RWPE2 (cell line): ENCODE measurements at regions not wholly inside any gene's neighbourhood (a gene's known extent, or its start where the extent isn't known, plus 50 kb on each side); places are given as distances from the start of the nearest gene placed in this dataset.

Experiments
- ATAC-seq: fragments of 200-7000 bp; cut with Tn5 transposase; 3 replicates; pipeline ENCODE4 v1.9.1; 2021; ENCODE audit warnings: low read depth
- DNase-seq: peaks from one replicate; pipeline ENCODE4 v3.0.0-alpha.2; 2020; ENCODE audit warnings: low spot score
- H3K27ac ChIP-seq: fragments of 450-650 bp; 2 replicates; pipeline ENCODE4 v1.5.1; 2017; ENCODE audit warnings: mild to moderate bottlenecking; ENCODE audit not compliant: poor library complexity, severe bottlenecking
- H3K27me3 ChIP-seq: fragments of 250-450 bp; sonication (Bioruptor Pico); 2 replicates; pipeline ENCODE4 v1.5.1; 2021; ENCODE audit warnings: mild to moderate bottlenecking, moderate library complexity; ENCODE audit not compliant: insufficient read depth, poor library complexity, severe bottlenecking
- H3K36me3 ChIP-seq: fragments of 250-450 bp; sonication (Bioruptor Pico); 2 replicates; pipeline ENCODE4 v1.5.1; 2020; ENCODE audit warnings: low read depth, mild to moderate bottlenecking, moderate library complexity
- H3K4me1 ChIP-seq: fragments of 250-450 bp; sonication (Bioruptor Pico); 2 replicates; pipeline ENCODE4 v1.5.1; 2021; ENCODE audit warnings: mild to moderate bottlenecking, moderate library complexity; ENCODE audit not compliant: insufficient read depth, poor library complexity, severe bottlenecking
- H3K4me3 ChIP-seq: fragments of 250-450 bp; sonication (Bioruptor Pico); 2 replicates; pipeline ENCODE4 v1.5.1; 2021; ENCODE audit warnings: mild to moderate bottlenecking, moderate library complexity; ENCODE audit not compliant: severe bottlenecking
- H3K9me3 ChIP-seq: fragments of 250-450 bp; sonication (Bioruptor Pico); 2 replicates; pipeline ENCODE4 v1.5.1; 2021; ENCODE audit warnings: mild to moderate bottlenecking, moderate library complexity; ENCODE audit not compliant: severe bottlenecking
- CTCF ChIP-seq: fragments of 450-650 bp; IDR thresholded peaks from one replicate; pipeline ENCODE4 v1.5.1; 2017; ENCODE audit warnings: mild to moderate bottlenecking, moderate library complexity; ENCODE audit not compliant: poor library complexity, severe bottlenecking

GRCh38 chr4:81919810-81920209 lies 448.1 kb upstream of the RASGEF1B start:
- Histone ChIP-seq H3K36me3 (no peaks in the 10 kb centered on the region), H3K27ac (no peak overlapping the region), H3K4me3 (no peak overlapping the region), H3K27me3 (no peaks in the 10 kb centered on the region), H3K4me1 (no peaks in the 10 kb centered on the region), H3K9me3 (no peaks in the 10 kb centered on the region)
- no peak for ATAC-seq
- DNase-seq, result no peak
- TF ChIP-seq CTCF, result no peak

- Histone ChIP-seq H3K27me3 (no peaks in the 10 kb centered on the region), H3K27ac (no peak overlapping the region), H3K9me3 (no peaks in the 10 kb centered on the region), H3K4me1 (no peaks in the 10 kb centered on the region), H3K4me3 (no peak overlapping the region), H3K36me3 (no peaks in the 10 kb centered on the region)
- ATAC-seq (peak; percentile 68; the same call in 1 of the 3 replicates), DNase-seq (no peak)
- peak; percentile 30 for TF ChIP-seq CTCF
Observed at GRCh38 chr4:81919223-81919622, 447.5 kb upstream of the RASGEF1B start.

- no peak for DNase-seq
- H3K27ac ChIP-seq, result no peak overlapping the region
- H3K4me3 ChIP-seq, result no peak overlapping the region
- no peak for ATAC-seq
- no peaks in the 10 kb centered on the region for H3K36me3 ChIP-seq
- H3K9me3 ChIP-seq, result no peaks in the 10 kb centered on the region
- H3K4me1 ChIP-seq, result no peaks in the 10 kb centered on the region
- TF ChIP-seq CTCF, result no peak
- no peaks in the 10 kb centered on the region for H3K27me3 ChIP-seq
Observed at GRCh38 chr4:81915430-81915829, 443.7 kb upstream of the RASGEF1B start.

GRCh38 chr4:81914623-81915022 lies 442.9 kb upstream of the RASGEF1B start:
- TF ChIP-seq CTCF, result no peak
- no peak overlapping the region for H3K27ac ChIP-seq
- H3K27me3 ChIP-seq, result no peaks in the 10 kb centered on the region
- no peaks in the 10 kb centered on the region for H3K4me1 ChIP-seq
- no peak for ATAC-seq
- H3K9me3 ChIP-seq, result no peaks in the 10 kb centered on the region
- no peaks in the 10 kb centered on the region for H3K36me3 ChIP-seq
- no peak for DNase-seq
- no peak overlapping the region for H3K4me3 ChIP-seq

- TF ChIP-seq CTCF, result peak; percentile 79
- no peaks in the 10 kb centered on the region for H3K4me1 ChIP-seq
- H3K27ac ChIP-seq, result no peak overlapping the region
- ATAC-seq (peak; percentile 66; the same call in 1 of the 3 replicates), DNase-seq (no peak)
- no peaks in the 10 kb centered on the region for H3K36me3 ChIP-seq
- no peaks in the 10 kb centered on the region for H3K27me3 ChIP-seq
- H3K9me3 ChIP-seq, result no peaks in the 10 kb centered on the region
- no peak overlapping the region for H3K4me3 ChIP-seq
Observed at GRCh38 chr4:81913427-81913879, 441.7 kb upstream of the RASGEF1B start.
